IMR-90 (cell line): ENCODE measurements at regions not wholly inside any gene's neighbourhood (a gene's known extent, or its start where the extent isn't known, plus 50 kb on each side); places are given as distances from the start of the nearest gene placed in this dataset.

ENCODE experiments used
- BHLHE40 ChIP-seq: fragments of 150-350 bp; IDR thresholded peaks from 2 replicates; pipeline ENCODE4 v1.6.1; 2016; ENCODE audit warnings: mild to moderate bottlenecking, low read depth, low read length
- CEBPB ChIP-seq: IDR thresholded peaks from 2 replicates; pipeline ENCODE4 v1.6.1; 2012; ENCODE audit warnings: low read depth, low read length, improper control_type of control experiment
- CHD1 ChIP-seq: IDR thresholded peaks from 2 replicates; pipeline ENCODE4 v1.6.1; 2012; ENCODE audit warnings: low read depth, low read length, improper control_type of control experiment
- FOS ChIP-seq: fragments of 150-350 bp; IDR thresholded peaks from 2 replicates; pipeline ENCODE4 v1.6.1; 2016; ENCODE audit warnings: low read depth, low read length
- MAFK ChIP-seq: IDR thresholded peaks from 2 replicates; pipeline ENCODE4 v1.6.1; 2012; ENCODE audit warnings: low read depth, low read length, improper control_type of control experiment
- MXI1 ChIP-seq: IDR thresholded peaks from 2 replicates; pipeline ENCODE4 v1.6.1; 2012; ENCODE audit warnings: low read depth, mild to moderate bottlenecking, low read length, moderate library complexity, borderline replicate concordance
- NFE2L2 ChIP-seq: fragments of 150-350 bp; IDR thresholded peaks from 2 replicates; pipeline ENCODE4 v1.6.1; 2016; ENCODE audit warnings: low read depth, mild to moderate bottlenecking, low read length
- POLR2A ChIP-seq: IDR thresholded peaks from 2 replicates; pipeline ENCODE4 v1.6.1; 2012; ENCODE audit warnings: mild to moderate bottlenecking, low read depth, low read length
- RFX5 ChIP-seq: IDR thresholded peaks from 2 replicates; pipeline ENCODE4 v1.8.0; 2012; ENCODE audit warnings: low read depth, mild to moderate bottlenecking, low read length, moderate library complexity
- USF2 ChIP-seq: fragments of 150-350 bp; IDR thresholded peaks from 2 replicates; pipeline ENCODE4 v1.6.1; 2017; ENCODE audit warnings: mild to moderate bottlenecking, antibody characterized with exemption, low read length, low read depth
- TF ChIP-seq, protein P1 (sequence below): conservative IDR thresholded peaks from 2 replicates; pipeline ENCODE4 v1.5.1; 2012; ENCODE audit warnings: mild to moderate bottlenecking, low read depth, low read length, improper control_type of control experiment
- TF ChIP-seq, protein P2 (sequence below): fragments of 150-350 bp; IDR thresholded peaks from 2 replicates; pipeline ENCODE4 v1.6.1; 2016; ENCODE audit warnings: low read depth, mild to moderate bottlenecking, low read length, moderate library complexity, borderline replicate concordance

GRCh38 chr16:49116873-49117272 is 164.8 kb downstream of the CBLN1 start:
- TF ChIP-seq, protein P1, sequence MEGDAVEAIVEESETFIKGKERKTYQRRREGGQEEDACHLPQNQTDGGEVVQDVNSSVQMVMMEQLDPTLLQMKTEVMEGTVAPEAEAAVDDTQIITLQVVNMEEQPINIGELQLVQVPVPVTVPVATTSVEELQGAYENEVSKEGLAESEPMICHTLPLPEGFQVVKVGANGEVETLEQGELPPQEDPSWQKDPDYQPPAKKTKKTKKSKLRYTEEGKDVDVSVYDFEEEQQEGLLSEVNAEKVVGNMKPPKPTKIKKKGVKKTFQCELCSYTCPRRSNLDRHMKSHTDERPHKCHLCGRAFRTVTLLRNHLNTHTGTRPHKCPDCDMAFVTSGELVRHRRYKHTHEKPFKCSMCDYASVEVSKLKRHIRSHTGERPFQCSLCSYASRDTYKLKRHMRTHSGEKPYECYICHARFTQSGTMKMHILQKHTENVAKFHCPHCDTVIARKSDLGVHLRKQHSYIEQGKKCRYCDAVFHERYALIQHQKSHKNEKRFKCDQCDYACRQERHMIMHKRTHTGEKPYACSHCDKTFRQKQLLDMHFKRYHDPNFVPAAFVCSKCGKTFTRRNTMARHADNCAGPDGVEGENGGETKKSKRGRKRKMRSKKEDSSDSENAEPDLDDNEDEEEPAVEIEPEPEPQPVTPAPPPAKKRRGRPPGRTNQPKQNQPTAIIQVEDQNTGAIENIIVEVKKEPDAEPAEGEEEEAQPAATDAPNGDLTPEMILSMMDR: no peak
- TF ChIP-seq BHLHE40: no peak
- TF ChIP-seq NFE2L2: no peak
- TF ChIP-seq, protein P2, sequence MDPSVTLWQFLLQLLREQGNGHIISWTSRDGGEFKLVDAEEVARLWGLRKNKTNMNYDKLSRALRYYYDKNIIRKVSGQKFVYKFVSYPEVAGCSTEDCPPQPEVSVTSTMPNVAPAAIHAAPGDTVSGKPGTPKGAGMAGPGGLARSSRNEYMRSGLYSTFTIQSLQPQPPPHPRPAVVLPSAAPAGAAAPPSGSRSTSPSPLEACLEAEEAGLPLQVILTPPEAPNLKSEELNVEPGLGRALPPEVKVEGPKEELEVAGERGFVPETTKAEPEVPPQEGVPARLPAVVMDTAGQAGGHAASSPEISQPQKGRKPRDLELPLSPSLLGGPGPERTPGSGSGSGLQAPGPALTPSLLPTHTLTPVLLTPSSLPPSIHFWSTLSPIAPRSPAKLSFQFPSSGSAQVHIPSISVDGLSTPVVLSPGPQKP: no peak
- TF ChIP-seq MXI1: no peak
- no peak for TF ChIP-seq POLR2A
- TF ChIP-seq FOS: no peak
- TF ChIP-seq USF2: no peak
- no peak for TF ChIP-seq MAFK
- TF ChIP-seq RFX5: no peak
- TF ChIP-seq CEBPB: no peak
- no peak for TF ChIP-seq CHD1
